WI38 (cell line): ENCODE measurements at regions not wholly inside any gene's neighbourhood (a gene's known extent, or its start where the extent isn't known, plus 50 kb on each side); places are given as distances from the start of the nearest gene placed in this dataset.

Source experiments
- H3K4me3 ChIP-seq: 2 replicates; pipeline ENCODE4 v1.5.1; 2011; ENCODE audit warnings: low read depth, mild to moderate bottlenecking, control low read depth, low read length
- TF ChIP-seq, protein P1 (sequence below): IDR thresholded peaks from 2 replicates; pipeline ENCODE4 v1.5.1; 2012; ENCODE audit warnings: low read depth, mild to moderate bottlenecking, control low read depth, low read length

DNA sequence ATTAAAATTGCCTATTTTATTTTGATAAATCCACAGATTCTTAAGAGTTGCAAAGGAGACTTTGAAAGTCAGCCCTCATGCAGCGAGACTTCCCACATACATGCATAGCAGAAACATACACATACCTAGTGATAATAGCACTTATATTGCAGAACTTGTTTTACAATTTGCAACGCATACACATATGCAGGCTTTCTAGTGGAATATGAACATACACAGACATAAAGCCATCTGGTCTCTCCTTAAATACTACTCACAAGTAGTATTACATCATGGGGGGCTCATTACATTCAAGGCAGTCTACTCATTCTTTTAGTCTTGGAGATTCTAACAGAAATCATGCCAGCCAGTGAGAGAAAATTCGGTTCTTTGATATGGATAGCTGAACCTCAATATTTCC is 295.1 kb upstream of the RND3 start:
- TF ChIP-seq, protein P1, sequence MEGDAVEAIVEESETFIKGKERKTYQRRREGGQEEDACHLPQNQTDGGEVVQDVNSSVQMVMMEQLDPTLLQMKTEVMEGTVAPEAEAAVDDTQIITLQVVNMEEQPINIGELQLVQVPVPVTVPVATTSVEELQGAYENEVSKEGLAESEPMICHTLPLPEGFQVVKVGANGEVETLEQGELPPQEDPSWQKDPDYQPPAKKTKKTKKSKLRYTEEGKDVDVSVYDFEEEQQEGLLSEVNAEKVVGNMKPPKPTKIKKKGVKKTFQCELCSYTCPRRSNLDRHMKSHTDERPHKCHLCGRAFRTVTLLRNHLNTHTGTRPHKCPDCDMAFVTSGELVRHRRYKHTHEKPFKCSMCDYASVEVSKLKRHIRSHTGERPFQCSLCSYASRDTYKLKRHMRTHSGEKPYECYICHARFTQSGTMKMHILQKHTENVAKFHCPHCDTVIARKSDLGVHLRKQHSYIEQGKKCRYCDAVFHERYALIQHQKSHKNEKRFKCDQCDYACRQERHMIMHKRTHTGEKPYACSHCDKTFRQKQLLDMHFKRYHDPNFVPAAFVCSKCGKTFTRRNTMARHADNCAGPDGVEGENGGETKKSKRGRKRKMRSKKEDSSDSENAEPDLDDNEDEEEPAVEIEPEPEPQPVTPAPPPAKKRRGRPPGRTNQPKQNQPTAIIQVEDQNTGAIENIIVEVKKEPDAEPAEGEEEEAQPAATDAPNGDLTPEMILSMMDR, result no peak
- no peak overlapping the region for H3K4me3 ChIP-seq

DNA sequence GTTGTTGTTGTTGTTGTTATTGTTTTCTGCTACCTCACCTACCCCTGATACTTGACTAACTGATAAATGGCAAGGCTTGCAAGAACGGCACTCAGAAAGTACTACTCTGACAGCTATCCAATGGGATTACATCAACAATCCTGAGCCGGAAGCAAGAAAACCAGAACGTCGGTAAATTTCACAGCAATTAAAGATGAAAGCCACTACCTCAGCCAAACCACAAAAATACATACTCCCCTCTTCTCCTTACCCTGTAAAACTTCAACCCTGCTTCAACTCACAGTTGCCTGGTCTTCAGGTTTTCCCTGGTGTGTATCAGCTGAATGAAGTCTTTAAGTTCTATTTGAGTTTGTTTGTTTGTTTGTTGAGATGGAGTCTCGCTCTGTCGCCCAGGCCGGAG is 293.7 kb upstream of the RND3 start:
- TF ChIP-seq, protein P1, result no peak
- H3K4me3 ChIP-seq, result no peak overlapping the region

DNA sequence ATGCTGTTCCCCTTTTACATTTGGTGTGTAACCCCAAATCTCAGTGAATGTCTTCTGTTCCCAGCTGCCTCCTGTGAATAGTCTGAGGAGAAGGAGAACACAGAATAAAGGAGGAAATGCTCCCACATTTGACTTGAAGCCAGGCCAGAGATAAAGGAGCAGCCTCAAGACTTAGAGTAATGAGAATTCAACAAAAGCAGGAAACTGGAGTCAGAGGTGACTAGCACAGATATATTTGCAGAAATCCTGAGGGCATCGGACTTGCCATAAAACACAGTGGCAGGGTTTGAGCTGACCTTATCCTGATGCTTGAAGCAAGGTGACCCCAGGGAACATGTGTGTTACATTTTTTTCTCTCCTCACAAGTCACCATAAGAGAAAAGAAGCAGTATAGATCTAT is 291.4 kb upstream of the RND3 start:
- TF ChIP-seq, protein P1, result no peak
- no peak overlapping the region for H3K4me3 ChIP-seq

DNA sequence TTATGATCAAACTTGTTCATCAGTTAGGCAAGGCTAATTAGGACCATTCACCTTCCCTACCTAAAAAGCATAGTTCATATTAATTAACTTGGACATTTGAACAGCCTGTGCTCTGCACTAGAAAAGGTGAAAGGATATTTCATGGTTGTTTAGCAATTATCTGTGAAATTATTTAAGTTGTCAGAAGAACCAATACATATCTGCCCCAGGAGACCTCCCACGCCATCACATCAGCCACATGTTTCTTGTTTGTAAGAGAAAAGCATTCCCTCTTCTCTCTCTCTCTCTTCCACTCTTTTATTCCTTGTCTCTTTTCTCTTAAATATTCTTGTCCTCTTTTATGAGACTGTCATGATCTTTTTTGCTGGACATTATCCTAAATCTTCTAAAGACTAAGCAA is 282.0 kb upstream of the RND3 start:
- H3K4me3 ChIP-seq, result no peak overlapping the region
- TF ChIP-seq, protein P1, result no peak

DNA sequence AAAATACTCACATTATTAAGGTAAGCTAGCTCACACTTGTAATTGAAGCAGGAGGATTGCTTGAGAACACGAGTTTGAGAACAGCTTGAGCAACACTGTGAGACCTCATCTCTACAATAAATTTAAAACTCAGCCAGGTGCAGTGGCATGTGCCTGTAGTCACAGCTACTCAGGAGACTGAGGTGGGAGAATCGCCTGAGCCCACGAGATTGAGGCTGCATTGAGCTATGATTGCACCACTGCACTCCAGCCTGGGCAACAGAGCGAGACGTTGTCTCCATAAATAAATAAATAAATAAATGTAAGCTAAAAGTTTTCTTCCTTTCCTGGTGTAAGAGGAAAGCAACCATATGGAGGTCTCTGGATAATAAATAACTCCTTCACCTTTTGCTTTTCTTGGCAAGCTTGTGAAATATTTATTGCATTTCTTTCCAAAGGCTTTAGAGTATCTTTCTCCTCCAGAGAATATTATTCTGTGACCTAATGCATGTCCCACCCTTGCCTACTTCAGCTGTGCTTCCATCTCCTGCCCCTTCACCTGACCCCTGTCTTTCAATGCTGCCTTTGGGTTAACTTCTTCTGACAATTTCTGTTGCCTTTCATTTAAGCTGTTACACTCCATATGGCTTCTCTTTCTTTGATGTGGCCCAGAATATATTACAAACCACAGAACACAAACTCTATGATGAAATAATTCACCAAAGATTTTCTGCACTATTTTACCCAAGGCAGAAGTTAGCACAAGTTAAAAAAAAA is 280.7 kb upstream of the RND3 start:
- TF ChIP-seq, protein P1, result no peak
- no peak overlapping the region for H3K4me3 ChIP-seq

DNA sequence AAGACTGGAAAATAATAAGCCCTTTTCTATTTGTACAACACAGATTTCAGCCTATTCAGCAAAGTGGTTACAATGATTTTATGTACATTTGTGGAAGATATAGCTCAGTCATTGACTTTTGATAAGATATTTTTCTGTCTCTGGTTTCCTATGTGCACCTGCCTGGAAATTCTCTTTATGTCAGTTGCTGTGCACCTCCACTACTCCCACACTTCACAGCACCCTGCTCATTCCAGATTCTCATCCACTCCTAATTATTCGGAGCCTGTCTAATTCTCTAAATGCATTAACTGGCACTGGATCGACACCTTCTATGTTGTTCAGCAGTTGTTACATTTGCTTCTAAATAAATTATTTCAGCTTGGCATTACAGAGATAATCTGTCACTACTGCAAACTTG is 275.1 kb upstream of the RND3 start:
- TF ChIP-seq, protein P1, result no peak
- H3K4me3 ChIP-seq, result no peak overlapping the region

DNA sequence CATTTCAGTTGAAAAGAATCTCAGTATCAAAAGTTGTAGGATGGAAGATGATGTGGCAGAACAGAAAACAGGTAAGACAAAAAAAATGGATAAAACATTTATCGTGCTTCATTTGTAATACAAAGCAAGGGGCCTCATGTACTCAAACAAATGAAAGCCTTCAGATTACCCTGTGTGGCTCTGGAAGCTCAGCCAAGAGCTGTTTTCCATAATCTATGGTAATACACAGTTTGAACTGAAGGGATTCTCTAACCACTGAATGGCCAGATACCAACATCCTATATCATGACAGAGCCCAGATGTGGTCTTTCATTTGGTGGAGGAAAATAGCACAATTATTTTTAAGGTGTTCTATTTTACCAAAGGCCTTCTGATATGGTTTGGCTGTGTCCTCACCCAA is 272.1 kb upstream of the RND3 start:
- TF ChIP-seq, protein P1, result no peak

More for the DNA sequence above, 272.1 kb upstream of the RND3 start:
- no peak overlapping the region for H3K4me3 ChIP-seq
